Activated naive CD4-positive, alpha-beta T cell treated with anti-CD3 and anti-CD28 coated beads, Interleukin-2, amount 10 ng/mL, durations not matched to agents 7 days and 5 days (primary cell): ENCODE measurements at regions not wholly inside any gene's neighbourhood (a gene's known extent, or its start where the extent isn't known, plus 50 kb on each side); places are given as distances from the start of the nearest gene placed in this dataset.

ENCODE experiments used
- CTCF ChIA-PET: fragments of 350-600 bp; sonication (Branson Sonifier 250); formaldehyde crosslinking; loops from one replicate; lab custom pipeline; 2021; ENCODE audit warnings: antibody characterized with exemption; lab: Charles Lee
- DNase-seq: peaks from one replicate; pipeline ENCODE4 v3.0.0-alpha.2; 2020
- H3K27ac Mint-ChIP-seq: one replicate; pipeline ENCODE4 v1.8.0; 2021; ENCODE audit warnings: mild to moderate bottlenecking, moderate library complexity, mixed read lengths
- H3K27me3 Mint-ChIP-seq: one replicate; pipeline ENCODE4 v1.8.0; 2021; ENCODE audit warnings: mild to moderate bottlenecking, mixed read lengths
- H3K36me3 Mint-ChIP-seq: one replicate; pipeline ENCODE4 v1.8.0; 2021; ENCODE audit warnings: mixed read lengths
- H3K4me1 Mint-ChIP-seq: one replicate; pipeline ENCODE4 v1.8.0; 2021; ENCODE audit warnings: mixed read lengths
- H3K4me3 Mint-ChIP-seq: one replicate; pipeline ENCODE4 v1.8.0; 2021; ENCODE audit warnings: mild to moderate bottlenecking, moderate library complexity, mixed read lengths
- H3K9me3 Mint-ChIP-seq: one replicate; pipeline ENCODE4 v1.8.0; 2021; ENCODE audit warnings: mixed read lengths

DNA sequence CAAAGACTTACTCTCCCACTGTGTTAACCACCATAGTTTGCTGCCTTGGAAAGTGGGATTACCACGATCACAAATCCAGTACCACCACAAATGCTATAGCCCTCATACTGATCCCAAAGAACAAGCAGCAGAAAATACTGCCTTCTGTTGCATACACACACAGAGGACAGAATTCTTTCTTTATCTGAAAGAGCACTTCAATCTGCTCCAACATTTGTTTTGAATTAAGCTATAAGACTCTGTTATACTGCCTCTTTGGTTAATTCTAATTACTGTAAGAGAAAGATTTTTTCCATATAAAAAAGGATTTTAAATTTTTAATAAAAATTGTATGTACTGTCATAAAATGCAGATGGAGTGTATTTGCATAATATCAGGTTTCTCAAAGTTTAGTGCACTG, 69.8 kb downstream of the YIPF5 start:
- no peaks in the 10 kb centered on the region for H3K36me3 Mint-ChIP-seq
- CTCF ChIA-PET, result no interaction called here
- H3K9me3 Mint-ChIP-seq, result no peaks in the 10 kb centered on the region
- H3K27ac Mint-ChIP-seq, result no peak overlapping the region
- peaks cover 2% of the 10 kb centered on the region for H3K27me3 Mint-ChIP-seq
- DNase-seq, result no peak
- H3K4me1 Mint-ChIP-seq, result no peaks in the 10 kb centered on the region
- H3K4me3 Mint-ChIP-seq, result no peak overlapping the region

DNA sequence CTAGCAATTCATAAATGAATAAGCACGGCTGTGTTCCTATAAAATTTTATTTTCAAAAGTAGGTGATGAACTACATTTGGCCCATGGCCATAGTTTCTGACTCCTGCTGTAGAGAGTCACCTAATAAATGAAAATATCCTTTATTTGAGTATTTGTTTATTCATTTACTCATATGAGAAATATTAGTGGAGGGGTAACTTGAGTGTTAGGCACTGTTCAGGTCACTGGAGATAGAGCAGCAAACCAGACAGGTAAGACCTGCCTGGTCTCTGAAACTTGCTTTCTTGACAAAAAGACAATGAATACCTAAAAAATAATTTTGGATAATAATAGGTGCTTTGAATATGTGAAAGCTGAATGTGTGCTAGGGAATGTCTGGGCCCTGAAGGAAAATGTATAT, 68.8 kb downstream of the YIPF5 start:
- no peak overlapping the region for H3K4me3 Mint-ChIP-seq
- H3K9me3 Mint-ChIP-seq, result no peaks in the 10 kb centered on the region
- no peak for DNase-seq
- H3K36me3 Mint-ChIP-seq, result no peaks in the 10 kb centered on the region
- no peak overlapping the region for H3K27ac Mint-ChIP-seq
- CTCF ChIA-PET, result no interaction called here
- no peaks in the 10 kb centered on the region for H3K4me1 Mint-ChIP-seq
- H3K27me3 Mint-ChIP-seq, result peaks cover 3% of the 10 kb centered on the region

DNA sequence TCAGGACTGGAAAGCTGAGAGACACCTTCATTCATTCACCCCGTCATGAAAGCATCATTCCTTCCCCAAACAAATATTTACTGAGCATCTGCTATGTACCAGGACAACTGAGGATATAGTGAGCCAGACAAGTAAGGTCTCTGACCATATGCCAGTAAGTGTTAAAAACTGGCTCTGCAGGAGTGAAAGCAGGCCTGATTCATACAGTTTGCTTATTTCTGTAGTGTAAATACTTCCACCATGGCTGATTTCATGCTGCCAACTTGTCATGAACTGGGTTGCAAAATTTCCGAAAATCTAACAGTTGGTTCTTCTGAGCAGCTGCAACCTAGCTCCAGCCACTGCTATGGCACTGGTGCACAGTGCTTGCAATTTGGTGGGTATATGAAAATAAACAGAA, 68.1 kb downstream of the YIPF5 start:
- CTCF ChIA-PET, result interaction anchor here (0.6 kb wide), 1 partner anchor 361 kb away, joined by 3 read pairs; no protein-coding TSS in a partner anchor
- Mint-ChIP-seq H3K9me3 (no peaks in the 10 kb centered on the region), H3K36me3 (no peaks in the 10 kb centered on the region), H3K4me3 (no peak overlapping the region), H3K27me3 (peaks cover 3% of the 10 kb centered on the region), H3K4me1 (no peaks in the 10 kb centered on the region), H3K27ac (no peak overlapping the region)
- DNase-seq, result no peak

DNA sequence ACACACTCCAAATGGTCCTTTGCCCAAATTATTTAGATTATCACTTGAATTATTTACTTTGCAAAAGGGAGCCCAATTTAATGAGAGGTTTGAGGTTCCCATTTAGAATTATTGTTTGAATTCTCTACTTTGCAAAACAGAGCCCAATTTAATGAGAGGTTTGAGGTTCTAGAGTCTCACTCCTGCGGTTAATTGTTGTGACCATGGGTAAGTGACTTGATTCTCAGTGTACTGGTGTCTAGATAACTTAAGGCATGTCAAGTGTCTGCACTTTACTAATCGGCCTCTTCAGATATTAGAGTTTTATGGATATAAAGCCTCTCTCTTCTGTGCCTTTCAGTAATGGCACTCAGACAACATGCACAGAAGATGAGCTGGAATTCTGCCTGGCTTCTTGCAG, 67.5 kb downstream of the YIPF5 start:
- CTCF ChIA-PET, result interaction anchor here (0.6 kb wide), 1 partner anchor 362 kb away, joined by 3 read pairs; no protein-coding TSS in a partner anchor
- DNase-seq, result no peak
- Mint-ChIP-seq H3K36me3 (no peaks in the 10 kb centered on the region), H3K4me1 (no peaks in the 10 kb centered on the region), H3K27ac (no peak overlapping the region), H3K27me3 (peaks cover 3% of the 10 kb centered on the region), H3K9me3 (no peaks in the 10 kb centered on the region), H3K4me3 (no peak overlapping the region)

DNA sequence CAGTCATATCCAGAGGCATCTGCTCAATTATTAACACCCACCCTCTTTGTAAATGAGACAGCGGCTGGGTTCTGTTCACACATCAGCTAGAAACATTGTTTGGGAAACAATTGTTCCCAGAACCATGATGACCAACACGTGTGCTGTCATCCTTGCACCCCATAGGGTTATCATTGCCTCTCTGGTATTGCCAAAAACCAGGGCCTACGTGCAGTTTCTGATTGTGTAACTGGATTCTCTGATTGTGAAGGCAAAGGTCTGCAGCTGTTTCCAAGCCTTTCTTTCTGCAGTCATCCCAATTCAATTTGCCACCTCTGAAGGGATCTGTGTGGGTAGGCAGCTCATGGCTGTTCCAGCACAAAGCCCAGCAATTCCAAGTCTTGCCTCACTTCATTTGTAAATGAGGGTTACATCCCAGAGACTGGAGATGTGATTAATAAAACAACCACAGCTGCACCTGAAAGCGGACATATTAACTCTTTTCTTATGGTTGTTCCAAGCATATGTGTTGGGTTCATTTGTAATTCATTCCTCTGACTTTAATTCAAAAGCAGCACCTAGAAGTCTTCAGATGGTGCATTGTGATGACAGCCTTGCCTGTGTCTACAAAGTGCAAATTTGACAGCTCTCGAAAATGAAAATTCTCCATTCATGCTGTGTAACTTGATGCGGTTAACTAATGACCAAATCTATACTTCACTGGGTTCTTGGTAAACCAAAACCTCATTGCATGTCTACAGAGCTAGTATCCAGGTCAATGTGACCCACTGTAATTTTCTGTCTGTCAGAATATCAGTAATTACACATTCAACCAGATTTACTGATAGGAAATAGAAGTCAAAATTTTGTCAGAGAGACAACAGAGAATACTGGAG, 66.6 kb downstream of the YIPF5 start:
- no peaks in the 10 kb centered on the region for H3K4me1 Mint-ChIP-seq
- no peak for DNase-seq
- no peak overlapping the region for H3K4me3 Mint-ChIP-seq
- no peaks in the 10 kb centered on the region for H3K36me3 Mint-ChIP-seq
- CTCF ChIA-PET, result no interaction called here
- H3K9me3 Mint-ChIP-seq, result no peaks in the 10 kb centered on the region
- H3K27ac Mint-ChIP-seq, result no peak overlapping the region
- H3K27me3 Mint-ChIP-seq, result peaks cover 3% of the 10 kb centered on the region

DNA sequence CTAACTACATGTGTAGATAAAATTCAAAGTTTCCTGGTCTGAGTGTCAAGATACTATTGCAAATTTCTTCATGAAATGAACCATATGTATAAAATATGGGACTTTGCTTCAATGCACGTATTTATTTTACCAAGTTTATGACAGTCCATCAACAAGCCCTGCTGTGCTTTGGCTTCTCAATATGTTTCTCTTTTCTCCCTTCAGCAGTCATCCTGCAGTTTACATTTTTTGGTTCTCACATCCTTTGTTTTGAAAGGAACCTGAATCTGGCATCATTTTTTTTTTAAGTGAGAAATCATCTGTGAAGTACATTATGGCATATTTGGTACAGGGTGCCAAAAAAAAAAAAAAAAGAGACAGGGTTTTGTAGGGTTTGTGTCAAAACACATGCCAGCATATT, 65.1 kb downstream of the YIPF5 start:
- no peak for DNase-seq
- CTCF ChIA-PET, result no interaction called here
- H3K9me3 Mint-ChIP-seq, result no peaks in the 10 kb centered on the region
- no peaks in the 10 kb centered on the region for H3K36me3 Mint-ChIP-seq
- no peaks in the 10 kb centered on the region for H3K4me1 Mint-ChIP-seq
- H3K27me3 Mint-ChIP-seq, result peaks cover 3% of the 10 kb centered on the region
- no peak overlapping the region for H3K27ac Mint-ChIP-seq
- H3K4me3 Mint-ChIP-seq, result no peak overlapping the region

DNA sequence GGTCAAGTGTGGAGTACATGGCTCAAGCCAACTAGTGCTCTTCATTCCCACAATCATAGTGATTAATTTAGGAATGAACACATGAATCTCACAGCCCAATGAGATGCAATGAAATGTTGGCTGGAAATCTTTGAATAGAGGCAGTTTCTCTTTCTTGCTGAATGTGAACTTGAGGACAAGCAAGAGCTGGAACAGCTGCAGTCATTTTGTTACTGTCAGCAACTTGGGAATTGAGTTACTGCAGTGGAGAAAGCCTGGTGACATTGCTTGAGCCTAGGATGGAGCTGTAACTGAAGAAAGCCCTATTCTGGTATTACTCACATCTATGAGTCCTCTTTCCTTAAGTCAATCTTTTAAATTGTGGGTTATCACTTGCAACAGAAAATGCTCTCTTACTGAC, 62.3 kb downstream of the YIPF5 start:
- Mint-ChIP-seq H3K4me3 (no peak overlapping the region), H3K27ac (no peak overlapping the region), H3K36me3 (no peaks in the 10 kb centered on the region), H3K27me3 (peaks cover 3% of the 10 kb centered on the region), H3K4me1 (no peaks in the 10 kb centered on the region), H3K9me3 (no peaks in the 10 kb centered on the region)
- DNase-seq, result no peak
- CTCF ChIA-PET, result no interaction called here
